Activated CD8-positive, alpha-beta memory T cell treated with anti-CD3 and anti-CD28 coated beads, Interleukin-2, amount 50 U/mL, for 1 hour (primary cell): ENCODE measurements at regions not wholly inside any gene's neighbourhood (a gene's known extent, or its start where the extent isn't known, plus 50 kb on each side); places are given as distances from the start of the nearest gene placed in this dataset.

Source experiments
- DNase-seq: peaks from one replicate; pipeline ENCODE4 v3.0.0-alpha.2; 2020; ENCODE audit errors: extremely low read depth

DNA sequence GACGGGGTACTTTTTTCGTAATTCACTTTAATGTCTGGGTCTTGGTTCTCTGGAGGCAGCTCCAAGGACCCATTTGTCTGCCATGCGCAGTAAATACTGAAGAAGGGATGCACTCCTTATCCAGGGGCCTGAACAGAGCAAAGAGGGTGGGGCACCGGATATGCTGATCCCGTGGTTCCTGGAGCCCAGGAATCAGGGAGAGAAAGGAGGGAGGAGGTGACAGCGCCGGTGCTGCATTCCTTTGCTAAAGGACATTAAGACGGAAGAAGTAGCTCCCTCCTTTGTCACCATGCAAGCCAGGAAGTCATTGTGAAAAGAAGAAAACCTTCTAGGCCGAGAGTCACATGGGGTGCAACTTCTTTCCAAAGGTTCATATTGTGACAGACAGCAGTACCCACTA, 1057.7 kb downstream of the VRK1 start:
- DNase-seq: no peak

DNA sequence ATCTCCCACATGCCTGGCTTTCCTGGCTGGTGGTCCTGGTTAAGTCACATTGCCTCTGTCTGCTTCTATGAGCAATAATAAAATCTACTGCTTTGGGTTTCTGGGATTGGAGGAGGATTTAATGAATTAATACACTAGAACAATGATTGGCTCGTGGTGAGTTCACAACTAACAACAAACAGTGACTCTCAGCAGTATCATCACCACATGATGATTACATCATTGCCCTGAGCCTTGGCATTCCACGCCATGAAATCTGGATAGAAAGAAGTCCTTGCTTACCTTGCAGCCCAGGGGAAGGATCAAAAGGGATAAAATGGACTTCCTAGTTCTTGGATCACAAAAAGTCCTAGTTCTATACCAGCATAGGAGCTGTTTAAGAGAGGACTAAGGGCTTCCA, 1069.0 kb downstream of the VRK1 start:
- no peak for DNase-seq

DNA sequence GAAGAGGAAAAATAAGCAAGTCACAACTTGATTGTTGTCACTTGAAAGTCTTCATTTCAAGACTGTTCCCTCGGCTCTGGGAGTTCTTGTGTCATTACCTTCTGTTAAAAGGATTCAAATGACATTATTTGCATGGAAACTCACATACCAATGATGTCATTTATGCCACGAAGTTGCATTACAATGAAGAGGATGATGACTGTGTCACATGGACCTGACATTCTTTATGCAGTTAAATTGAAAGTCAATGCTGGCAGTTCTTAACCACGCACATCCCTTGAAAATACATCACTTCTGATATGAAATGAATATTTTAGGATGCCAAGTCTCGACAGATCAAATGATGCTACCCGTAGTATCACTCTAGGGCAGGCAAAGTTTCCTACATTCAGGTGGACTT, 1069.5 kb downstream of the VRK1 start:
- DNase-seq: no peak

DNA sequence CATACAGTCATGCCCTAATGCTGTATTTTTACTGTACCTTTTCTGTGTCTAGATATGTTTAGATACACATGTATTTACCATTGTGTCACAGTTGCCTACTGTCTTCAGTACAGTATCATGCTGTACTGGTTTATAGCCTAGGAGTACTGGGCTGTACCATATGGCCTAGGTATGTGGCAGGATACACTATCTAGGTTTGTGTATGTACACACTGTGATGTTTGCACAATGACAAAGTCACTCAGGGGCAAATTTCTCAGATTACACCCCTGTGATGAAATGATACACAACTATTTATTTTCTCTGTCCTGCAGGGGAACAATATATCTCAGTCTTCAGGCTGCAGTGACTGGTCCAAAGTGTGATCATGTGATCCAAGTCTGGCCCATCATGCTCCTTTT, 1076.1 kb downstream of the VRK1 start:
- DNase-seq: no peak

DNA sequence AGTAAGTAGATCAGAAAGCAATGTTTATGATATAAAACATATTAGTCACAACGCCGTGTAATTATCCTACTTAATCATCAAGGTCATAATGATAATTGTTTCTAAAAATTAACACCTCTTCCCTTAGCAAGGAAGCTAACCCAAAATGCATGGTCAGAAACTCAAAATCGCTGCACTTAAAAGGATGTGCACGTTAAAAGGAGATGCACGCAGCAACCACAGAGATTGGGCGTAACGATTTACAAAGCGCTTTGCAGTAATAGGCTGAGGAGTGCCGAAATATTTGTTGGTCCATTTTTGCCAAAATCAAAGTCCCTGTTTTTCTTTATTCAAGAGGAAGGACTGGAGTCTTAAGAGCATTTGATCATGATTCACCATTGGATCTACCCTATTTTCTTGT, 1077.2 kb downstream of the VRK1 start:
- DNase-seq: no peak

DNA sequence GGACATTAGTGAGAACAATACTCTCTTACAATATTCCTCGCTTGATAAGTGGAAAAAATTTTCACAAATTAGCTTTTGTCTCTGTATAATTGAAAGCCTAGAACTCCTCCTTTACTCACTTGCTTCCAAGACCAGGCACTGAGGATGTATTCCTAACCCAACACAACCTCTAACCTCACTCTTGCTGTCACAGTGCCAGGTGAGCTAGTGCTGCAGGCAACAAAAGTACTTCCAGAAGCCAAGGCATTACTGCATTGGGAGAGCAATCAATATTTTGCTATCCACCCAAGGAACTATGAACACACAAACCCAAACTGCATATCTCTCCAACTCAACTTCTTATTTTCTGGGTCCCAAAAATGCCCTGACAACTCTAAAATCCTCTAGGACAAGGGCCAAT, 1081.0 kb downstream of the VRK1 start:
- DNase-seq: no peak

DNA sequence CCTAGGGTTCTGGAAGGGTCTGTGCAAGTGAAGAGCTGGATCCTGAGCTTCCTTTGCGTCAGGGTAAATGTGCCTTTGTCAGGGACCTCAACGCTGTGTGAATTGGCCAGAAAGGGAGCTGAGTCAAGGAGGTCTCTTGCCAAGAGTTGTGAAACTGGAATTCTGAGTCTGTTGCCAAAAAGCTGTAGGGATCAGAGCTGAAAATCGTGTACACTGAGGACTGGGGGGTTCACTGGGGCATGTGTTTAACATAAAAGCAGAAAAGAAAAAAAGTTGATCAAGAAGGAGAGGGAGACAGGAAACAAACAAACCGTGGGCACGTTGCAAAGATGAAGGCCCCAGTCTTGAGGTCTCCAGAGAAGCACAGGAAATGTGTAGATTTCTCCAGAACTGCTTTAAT, 1081.5 kb downstream of the VRK1 start:
- DNase-seq: no peak

DNA sequence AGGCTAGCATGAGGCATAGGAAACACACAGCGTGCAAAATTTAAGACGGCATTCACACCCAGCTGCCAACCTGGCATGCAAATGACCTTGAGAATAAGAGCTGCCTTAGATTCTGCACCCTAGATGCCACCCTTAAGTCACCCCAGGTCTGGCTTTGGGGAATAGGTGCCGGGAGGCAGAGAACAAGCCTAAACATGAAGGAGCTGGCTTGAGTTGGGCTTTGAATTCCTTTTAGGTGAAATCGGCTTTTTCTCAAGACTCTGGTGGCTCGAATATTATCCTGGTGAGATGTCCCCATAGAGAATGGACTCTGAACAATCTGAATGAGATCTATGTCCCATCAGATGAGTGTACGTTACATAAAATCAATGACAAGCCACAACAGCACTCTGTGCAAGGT, 1090.5 kb downstream of the VRK1 start:
- no peak for DNase-seq

DNA sequence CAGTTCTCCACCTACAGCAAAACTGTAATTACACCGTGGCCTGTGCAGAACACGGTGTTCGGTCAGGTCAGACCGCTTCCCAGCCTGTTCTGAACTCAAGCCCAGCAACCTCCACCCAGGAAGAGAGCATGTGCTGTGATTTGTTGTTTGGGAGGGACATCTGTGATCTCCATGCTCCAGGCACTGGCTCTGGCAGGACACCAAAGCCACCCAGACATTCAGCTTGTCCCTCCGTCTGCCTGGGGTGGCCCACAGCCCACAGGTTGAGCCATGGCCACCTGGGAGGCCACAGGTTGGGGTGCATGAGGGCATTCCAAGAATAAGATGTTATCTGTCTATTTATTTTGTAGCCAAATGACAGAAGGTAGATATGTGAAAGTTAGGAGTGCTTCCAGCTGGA, 1091.1 kb downstream of the VRK1 start:
- DNase-seq: no peak

DNA sequence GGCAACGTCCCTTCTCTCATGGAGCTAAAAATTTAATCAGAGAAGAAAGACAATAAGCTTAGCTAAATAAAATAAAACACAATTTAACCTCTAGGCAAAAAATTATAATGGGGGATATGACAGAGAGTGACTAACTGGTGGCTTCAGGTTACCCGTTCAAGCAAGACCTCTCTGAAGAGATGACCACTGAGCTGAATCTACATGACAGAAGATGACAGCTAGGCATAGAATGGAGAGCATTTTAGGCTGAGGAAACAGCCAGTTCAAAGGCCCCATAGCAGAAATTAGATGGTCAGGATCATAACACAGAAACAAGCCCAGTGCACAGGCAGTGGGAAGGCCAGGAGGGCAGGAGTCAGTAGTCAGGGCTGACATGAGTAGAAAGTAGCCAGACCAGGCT, 1094.3 kb downstream of the VRK1 start:
- no peak for DNase-seq

DNA sequence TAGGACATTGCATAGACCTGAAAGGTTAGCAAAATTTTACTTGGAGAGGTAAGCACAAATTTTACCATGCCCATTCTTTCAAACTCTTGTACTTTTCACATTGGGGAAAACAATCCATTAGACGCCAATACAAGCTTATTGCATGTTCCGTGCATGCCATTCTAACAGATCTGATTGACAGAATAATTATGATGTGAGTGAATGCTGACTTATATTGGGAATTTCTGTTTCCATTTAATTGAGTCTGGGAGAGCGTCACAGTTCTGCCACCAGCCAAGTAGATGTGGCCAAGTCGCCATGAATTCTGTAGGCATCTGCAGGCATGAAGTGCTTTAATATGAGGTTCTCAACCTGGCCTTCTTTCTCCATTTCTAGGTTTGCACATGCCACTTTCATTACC, 1097.4 kb downstream of the VRK1 start:
- DNase-seq: no peak

DNA sequence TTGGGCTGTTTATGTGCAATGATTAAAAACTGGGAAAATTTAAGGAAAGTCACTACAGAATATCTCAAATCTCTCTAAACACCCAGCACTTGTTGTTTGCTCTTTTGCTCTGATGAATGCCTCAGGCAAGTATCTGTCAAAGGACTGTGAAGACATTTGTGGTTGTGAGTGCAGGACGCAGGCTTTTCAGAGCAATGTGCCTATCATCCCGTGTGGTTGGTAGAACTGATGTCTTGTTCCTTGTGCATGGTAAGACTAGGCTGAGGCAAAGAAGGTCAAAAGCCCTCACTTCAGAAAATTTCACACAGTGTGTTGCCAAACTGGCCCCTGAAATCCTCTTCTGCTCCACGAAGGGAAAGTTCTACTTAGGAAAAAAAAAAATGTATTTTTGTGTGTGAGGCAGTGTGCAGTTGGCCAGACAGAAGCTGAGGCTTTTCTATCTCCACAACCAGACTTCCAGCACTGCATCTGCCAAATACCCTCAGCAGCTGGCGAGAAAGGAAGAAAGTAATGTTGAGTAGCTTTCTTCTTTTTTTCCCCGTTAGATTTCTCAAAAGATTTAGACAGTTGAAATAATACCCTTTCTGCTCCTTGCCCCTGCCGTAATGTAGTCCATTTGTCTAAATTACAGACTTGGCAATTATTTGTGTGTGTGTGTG, 1103.1 kb downstream of the VRK1 start:
- DNase-seq: no peak

DNA sequence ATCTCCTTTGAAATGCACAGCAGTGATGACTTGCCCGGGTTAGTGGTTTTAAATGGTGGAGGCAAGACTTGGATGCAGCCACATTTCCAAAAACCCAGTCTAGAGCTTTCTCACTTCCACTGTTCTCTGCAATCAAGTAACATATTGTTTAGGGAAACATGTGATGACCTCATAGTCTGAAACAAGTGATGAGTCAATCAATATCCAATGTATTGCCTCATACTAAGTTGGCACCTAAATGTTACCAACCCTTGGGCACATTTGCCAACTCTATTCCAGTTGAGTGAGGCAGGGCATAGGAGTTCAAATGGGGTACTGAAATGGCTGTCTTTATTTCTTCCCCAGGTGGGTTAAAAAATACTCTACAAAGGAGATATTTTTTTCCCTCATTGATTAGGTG, 1105.4 kb downstream of the VRK1 start:
- no peak for DNase-seq

DNA sequence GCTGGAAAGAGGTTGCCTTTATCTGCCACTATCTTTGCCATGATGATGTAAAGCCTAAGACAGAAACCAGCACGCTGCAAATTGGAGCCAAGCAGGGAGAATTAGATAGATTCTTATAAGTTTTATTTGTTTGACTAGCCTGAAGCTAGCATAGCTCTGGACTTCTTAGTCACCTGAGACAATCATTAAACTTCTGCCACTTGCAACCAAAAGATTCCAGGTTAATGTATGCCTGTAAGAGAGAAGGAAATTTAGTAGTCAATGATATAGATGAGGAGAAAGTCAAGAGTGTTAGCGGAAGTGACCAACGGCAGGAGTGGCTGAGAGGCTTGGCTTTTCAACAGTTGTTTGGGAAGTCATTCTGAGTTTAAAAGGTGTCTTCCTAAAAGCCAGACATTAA, 1106.6 kb downstream of the VRK1 start:
- DNase-seq: no peak

DNA sequence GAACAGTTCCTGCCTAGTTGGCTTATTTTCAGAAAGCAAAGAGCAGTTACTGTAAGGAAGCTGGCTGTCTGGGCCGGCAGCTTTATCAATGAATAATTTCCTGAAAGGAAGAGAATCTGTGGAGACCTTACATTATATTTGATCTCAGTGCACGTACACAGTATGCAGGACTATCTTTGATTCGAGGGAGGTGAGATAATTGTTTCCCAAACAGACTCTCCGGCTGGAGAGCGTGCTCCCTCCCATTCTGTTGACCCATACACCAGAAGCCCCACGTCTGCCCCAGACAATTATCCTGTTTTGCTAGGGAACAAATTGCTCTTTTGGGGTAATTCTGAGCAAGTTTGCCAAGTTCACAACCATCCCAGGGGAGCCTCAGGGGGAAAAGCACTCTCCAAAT, 1115.0 kb downstream of the VRK1 start:
- no peak for DNase-seq

DNA sequence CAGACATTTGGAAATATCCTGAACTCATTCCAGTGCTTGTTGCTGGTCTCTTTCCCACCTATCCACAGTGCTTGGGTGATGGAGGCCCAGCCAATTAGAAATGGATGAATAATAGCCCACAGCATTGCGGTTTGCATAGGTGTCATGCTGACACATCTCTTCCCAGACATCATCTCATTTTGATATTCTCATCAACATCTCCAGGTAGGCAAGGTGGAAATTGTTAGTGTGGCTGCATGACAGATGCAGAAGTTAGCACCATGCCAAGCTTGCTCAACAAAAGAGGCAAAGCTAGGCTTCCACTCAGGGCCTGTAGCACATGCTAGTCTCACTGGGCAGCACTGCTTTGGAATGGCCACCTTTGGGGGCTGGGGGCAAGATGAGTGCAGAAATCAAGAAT, 1118.9 kb downstream of the VRK1 start:
- no peak for DNase-seq

DNA sequence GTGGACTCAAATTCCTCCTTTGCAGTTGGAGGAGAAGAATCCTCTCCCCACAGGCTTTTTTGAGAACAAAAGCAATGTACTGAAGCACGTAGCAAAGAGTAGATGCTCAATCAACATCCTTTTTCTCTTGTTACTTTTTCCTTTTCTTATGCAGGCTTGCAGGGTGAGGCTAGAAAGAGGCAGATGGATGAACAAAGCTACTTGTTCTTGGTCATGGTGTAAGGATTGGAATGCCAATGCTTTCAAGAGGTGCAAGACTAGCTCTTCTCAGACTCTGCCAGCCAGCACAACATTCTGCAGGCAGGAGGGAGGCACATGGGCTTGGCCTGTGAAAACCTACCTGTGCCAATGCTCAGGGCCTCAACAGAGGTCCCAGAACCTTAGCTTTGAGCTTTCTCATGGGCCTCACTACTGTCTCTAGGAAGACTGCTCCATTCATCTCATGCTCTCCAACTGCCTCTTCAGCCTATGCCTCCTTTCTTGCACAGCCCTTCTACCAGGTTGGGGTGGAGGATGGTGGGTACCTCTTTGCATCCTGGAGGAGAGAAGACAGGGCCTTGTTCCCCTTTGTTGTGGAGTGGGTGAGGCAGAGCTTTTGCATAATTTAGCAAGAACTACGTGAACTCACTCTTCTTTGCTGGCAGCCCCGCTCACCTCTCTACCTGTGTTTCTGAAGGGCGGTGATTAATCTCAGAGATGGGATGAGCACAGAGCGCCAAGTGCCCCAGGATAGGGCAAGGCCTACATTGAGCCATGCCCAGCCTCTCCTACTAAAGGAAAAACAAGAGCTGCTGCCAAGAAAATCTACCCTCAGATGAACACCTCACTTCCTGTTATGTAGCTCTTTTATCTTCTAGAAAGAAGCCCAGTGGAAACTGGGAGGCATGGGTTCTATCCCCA, 1119.7 kb downstream of the VRK1 start:
- no peak for DNase-seq

DNA sequence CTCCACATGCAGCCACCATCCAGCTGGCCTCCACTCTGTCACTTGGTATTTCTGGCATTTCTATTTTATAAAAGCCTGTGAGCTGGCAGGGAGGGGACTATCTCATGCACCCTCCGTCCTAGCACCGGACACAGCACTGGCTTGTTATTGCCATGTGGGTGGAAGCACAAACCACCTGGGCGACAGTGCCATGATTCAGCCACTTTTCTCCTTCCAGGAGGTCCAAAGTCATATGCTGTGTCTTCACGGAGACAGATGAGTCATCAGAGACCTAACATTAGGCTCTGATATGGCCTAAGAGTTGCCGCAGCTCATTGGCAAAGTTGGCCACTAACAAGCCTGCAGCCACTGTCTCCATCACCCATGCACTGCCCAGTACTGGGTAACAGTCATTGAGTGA, 1123.0 kb downstream of the VRK1 start:
- no peak for DNase-seq

DNA sequence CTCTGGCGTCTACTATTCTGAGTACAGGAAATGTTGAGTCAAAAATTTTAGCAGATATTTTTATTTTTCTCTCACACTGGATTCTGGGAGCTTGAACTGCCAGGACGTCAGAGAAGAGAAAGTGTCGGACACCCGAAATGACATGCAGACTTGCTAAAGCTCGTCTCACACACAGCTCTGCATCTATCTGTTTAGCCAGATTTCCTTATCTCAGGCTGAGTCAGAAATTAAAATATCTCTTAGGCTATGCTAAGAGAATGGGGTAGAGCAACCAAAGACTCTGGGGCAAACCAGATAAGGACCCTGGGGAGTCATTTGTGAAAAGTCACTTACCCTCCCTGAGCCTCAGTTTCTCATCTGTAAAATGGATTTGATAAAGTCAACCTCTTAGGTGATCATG, 1124.1 kb downstream of the VRK1 start:
- DNase-seq: no peak

DNA sequence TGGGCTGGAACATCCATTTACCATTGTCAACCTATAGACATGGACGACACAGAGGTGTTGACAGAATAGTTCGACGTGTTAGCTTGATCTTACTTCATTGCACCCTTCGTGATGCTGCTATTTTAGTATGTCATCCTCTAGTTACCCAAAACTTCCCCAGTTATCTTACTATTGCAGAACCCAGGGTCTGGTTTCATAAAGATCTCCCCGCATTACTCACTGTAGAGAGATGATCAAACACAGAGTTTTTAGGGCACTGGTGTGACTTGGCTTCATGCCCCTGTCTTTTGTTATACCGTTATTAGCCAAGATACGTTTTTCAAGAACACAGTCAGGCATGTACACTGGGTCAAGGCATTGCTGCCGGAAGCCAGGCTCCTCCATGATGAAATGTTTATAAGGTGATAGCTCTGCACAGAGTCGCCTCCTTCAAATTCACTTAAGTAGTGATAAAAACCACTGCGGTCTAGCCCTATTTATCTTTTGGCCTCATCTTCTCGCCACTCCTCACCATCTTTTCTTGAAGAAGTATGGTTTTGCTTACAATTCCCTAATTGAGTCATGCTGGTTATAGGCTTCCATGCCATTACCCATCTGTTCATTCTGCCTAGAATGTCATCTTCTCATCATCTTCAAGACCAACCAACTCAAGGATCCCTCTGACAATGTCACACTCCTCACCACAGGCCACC, 1127.9 kb downstream of the VRK1 start:
- DNase-seq: no peak

DNA sequence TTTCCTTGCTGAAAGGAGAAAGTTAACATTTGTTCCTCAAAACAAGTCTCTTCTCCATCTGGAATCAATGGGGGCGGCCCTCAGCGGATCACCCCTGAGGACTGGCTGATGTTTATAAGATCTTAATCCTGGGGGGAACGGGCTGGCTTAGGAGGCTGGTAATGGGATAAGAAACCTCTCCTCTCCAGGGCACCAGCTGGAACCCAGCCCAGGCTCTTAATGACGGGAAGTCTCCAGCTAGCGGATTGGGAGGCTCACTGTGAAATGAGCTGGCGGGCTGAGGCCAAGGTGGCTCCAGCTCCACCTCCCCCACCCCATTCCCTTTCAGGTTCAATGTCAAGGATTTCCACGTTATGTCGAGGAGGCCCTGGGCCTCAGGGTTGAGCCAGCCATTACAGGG, 1133.0 kb downstream of the VRK1 start:
- no peak for DNase-seq

DNA sequence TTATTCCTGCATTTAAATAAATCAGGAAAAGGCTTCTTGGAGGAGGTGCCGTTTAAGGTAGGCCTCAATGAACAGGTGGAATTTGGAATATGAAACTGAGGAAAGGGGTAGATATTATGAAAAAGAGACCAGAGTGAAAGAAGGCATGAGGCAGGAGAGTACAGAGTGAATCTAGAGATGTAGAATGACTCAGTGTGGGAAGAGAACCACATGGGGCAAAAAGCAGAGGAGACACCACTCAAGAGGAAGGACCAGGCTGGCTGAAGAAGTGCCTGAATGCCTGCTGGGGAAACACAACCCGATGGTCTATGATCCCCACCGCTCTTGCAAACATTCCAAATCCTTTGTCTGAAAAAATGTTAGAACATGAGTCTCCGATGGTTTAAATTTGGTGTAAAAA, 1134.1 kb downstream of the VRK1 start:
- no peak for DNase-seq

DNA sequence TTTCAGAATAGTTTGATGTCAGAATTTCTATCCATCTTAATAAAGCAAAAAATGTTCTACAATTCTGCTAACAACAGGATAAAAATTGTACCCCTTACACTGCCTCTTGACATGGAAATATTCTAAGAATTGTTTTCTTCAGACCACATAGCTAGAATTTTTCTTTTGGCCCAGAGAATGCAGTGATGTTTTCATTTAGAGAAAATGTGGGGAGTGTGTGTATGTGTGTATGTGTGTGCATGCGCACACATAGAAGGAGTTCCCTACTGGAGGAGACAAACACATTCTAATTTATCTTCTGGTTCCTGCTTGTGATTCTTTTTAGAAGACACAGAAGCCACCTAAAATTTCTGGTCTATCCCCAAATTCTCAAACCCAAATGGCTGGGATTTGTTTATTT, 1145.7 kb downstream of the VRK1 start:
- no peak for DNase-seq
